Tibial artery (tissue), 4 donors: ENCODE measurements at regions not wholly inside any gene's neighbourhood (a gene's known extent, or its start where the extent isn't known, plus 50 kb on each side); places are given as distances from the start of the nearest gene placed in this dataset.
A peak's percentile ranks its signal among the peaks of the same experiment; 100 is the strongest.

Experiments used
- DNase-seq, 2 donors: peaks; one replicate each; pipeline ENCODE4 v3.0.0-alpha.2; 2019
- H3K27ac ChIP-seq, 2 donors: fragments of 200-600 bp; sonication (generic) in 1 of 2; 1 replicate in 1 of 2; 2 replicates in 1 of 2; pipeline ENCODE4 v1.5.1; 2018 to 2019; ENCODE audit warnings: mild to moderate bottlenecking in 1 of 2
- H3K27me3 ChIP-seq, 2 donors: fragments of 200-600 bp; sonication (generic) in 1 of 2; one replicate each; pipeline versions ENCODE4 v1.5.1 to v1.6.0; 2016 to 2019
- H3K36me3 ChIP-seq, 3 donors: fragments of 200-600 bp; sonication (generic) in 2 of 3; one replicate each; pipeline ENCODE4 v1.5.1; 2016 to 2019; ENCODE audit warnings: mild to moderate bottlenecking in 2 of 3
- H3K4me1 ChIP-seq, 4 donors: fragments of 200-600 bp; sonication (generic) in 2 of 4; 1 replicate in 3 of 4; 2 replicates in 1 of 4; pipeline ENCODE4 v1.5.1; 2016 to 2019
- H3K4me3 ChIP-seq, 2 donors: fragments of 200-600 bp; sonication (generic) in 1 of 2; 1 replicate in 1 of 2; 2 replicates in 1 of 2; pipeline ENCODE4 v1.5.1; 2018 to 2019; ENCODE audit warnings: mild to moderate bottlenecking in 2 of 2
- H3K9me3 ChIP-seq, 3 donors: fragments of 200-600 bp; sonication (generic) in 1 of 3; one replicate each; pipeline ENCODE4 v1.5.1; 2016 to 2019
- intact Hi-C: fragments of 100-400 bp; cut with DNase I; formaldehyde crosslinking; loops from one replicate; pipeline ENCODE4 v1.15.0; 2023; ENCODE audit warnings: low total_unique reads
- TF ChIP-seq, protein P1 (sequence below), 2 experiments: fragments of 200-600 bp in 1 of 2; fragments of 450-650 bp in 1 of 2; IDR thresholded peaks; one replicate each; pipeline ENCODE4 v1.5.1; 2017 to 2019; ENCODE audit warnings: antibody characterized with exemption in 2 of 2, mild to moderate bottlenecking in 1 of 2, moderate library complexity in 1 of 2

DNA sequence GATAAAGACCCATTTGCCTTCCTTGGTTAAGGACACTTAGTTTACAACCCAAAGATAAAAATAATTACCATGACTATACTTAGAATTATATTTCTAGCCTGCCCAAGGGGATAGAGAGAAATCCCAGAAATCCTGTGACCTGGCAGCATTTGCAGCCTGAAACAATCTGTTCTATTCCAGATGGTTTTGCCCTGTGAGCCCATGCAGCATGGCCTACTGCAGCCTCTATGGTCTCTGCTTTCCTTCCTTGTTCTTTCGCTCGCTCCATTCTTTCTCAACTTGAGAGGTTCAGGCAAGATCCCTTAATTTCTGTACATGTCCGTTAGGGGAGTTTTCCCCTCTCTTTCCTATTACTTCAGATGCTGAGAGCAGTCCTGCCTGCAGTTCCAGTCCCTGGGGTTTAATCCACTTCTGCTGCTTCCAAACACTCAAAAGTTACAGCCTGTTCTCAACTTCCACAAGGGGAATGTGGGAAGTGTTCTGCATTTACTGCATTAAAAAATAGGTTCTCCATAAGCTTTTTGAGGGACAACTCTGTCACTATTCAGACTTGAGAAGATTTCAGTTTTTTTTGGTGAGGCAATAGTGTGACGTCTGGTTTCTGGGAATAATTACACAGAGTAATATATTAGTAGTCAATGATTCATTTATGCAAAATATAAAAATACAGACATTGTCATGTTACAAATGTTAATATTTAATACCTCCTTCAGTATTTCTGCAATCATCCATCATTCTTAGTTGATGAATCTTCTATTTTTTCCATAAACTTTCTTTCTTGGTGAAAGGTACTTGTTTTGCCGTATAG, 80.3 kb downstream of the CDCA7 start:
- no peak overlapping the region for H3K4me3 ChIP-seq
- intact Hi-C loops: no loop called here
- H3K9me3 ChIP-seq: no peaks in the 10 kb centered on the region
- DNase-seq: no peak
- peaks cover 0 to 3% of the 10 kb centered on the region in 2 donors for H3K27me3 ChIP-seq
- TF ChIP-seq, protein P1, sequence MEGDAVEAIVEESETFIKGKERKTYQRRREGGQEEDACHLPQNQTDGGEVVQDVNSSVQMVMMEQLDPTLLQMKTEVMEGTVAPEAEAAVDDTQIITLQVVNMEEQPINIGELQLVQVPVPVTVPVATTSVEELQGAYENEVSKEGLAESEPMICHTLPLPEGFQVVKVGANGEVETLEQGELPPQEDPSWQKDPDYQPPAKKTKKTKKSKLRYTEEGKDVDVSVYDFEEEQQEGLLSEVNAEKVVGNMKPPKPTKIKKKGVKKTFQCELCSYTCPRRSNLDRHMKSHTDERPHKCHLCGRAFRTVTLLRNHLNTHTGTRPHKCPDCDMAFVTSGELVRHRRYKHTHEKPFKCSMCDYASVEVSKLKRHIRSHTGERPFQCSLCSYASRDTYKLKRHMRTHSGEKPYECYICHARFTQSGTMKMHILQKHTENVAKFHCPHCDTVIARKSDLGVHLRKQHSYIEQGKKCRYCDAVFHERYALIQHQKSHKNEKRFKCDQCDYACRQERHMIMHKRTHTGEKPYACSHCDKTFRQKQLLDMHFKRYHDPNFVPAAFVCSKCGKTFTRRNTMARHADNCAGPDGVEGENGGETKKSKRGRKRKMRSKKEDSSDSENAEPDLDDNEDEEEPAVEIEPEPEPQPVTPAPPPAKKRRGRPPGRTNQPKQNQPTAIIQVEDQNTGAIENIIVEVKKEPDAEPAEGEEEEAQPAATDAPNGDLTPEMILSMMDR (IDR thresholded peaks at IDR 0.05): no peak
- peak overlapping the region in 1 of 2 donors; percentile 45 for H3K27ac ChIP-seq
- H3K4me1 ChIP-seq: peaks cover 0 to 22% (median 0%) of the 10 kb centered on the region in 4 donors
- no peaks in the 10 kb centered on the region for H3K36me3 ChIP-seq

DNA sequence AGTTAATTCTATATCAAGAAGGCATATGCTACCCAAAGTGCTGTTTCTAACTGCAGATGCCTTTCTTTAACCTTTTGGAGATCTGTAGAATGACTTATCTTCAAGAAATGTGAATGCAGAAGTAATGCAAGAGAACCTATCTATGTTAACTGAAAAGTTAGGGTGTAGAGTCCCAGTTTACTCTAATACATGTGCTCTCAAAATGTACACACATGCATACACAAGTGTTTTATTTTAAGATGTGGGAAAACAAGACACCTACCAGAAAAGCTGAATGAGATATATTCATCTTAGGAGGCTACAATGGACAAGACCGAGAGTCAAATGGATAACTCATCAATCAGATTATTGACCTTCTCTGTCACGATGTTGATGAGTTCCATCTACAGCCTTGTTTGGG, 80.9 kb downstream of the CDCA7 start:
- H3K27me3 ChIP-seq: peaks cover 0 to 3% of the 10 kb centered on the region in 2 donors

DNA sequence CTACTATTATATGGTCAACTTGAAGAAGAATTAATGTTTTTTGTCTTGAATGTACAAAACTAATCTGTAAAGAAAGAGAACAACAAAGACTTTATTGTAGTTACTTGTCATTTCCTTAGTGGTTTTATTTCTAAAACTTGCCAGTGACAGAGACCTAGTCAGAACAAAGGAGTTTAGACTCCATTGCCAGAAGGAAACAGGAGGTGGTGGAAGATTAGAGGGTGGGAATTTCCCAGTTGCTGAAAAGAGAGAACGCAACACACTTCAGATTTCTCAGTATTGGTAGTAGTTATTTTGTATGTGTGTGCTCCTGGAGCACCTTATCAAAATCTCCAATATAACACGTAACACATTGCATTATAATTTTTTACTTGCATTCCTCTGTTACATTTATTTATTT, 81.4 kb downstream of the CDCA7 start:
- H3K4me1 ChIP-seq: peaks cover 0 to 22% (median 0%) of the 10 kb centered on the region in 4 donors
- peak overlapping the region in 1 of 2 donors; percentile 45 for H3K27ac ChIP-seq
- H3K36me3 ChIP-seq: no peaks in the 10 kb centered on the region
- H3K9me3 ChIP-seq: no peaks in the 10 kb centered on the region
- TF ChIP-seq, protein P1 (IDR thresholded peaks at IDR 0.05): no peak
- no peak for DNase-seq
- peaks cover 0 to 3% of the 10 kb centered on the region in 2 donors for H3K27me3 ChIP-seq
- H3K4me3 ChIP-seq: no peak overlapping the region
- intact Hi-C loops: no loop called here

More for the DNA sequence above, 80.9 kb downstream of the CDCA7 start:
- no peak for DNase-seq
- TF ChIP-seq, protein P1 (IDR thresholded peaks at IDR 0.05): no peak
- Histone ChIP-seq H3K36me3 (no peaks in the 10 kb centered on the region), H3K4me1 (peaks cover 0 to 22% (median 0%) of the 10 kb centered on the region in 4 donors), H3K4me3 (no peak overlapping the region), H3K9me3 (no peaks in the 10 kb centered on the region), H3K27ac (peak overlapping the region in 1 of 2 donors; percentile 45)
- intact Hi-C loops: no loop called here

DNA sequence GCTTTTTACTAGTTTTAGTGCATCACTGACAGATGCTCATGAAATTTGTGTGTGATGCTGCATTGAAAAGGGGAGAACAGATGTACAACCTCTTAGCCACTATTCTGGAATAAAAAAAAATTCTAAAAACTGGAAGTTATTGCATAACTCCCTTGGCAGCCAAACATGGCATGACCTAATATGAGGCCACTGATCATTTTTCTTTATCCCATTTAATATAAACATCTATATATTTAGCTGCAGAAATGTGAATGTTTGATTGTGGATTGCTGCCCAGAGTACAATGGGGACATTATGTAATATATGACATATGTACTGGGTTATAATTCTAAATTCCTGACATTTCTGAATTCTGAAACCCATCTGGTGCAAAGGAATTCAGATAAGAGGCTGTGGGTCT, 86.5 kb downstream of the CDCA7 start:
- DNase-seq: no peak
- Histone ChIP-seq H3K36me3 (no peaks in the 10 kb centered on the region), H3K27ac (no peak overlapping the region), H3K4me1 (no peaks in the 10 kb centered on the region), H3K27me3 (no peaks in the 10 kb centered on the region), H3K4me3 (no peak overlapping the region), H3K9me3 (no peaks in the 10 kb centered on the region)
- intact Hi-C loops: no loop called here
- TF ChIP-seq, protein P1 (IDR thresholded peaks at IDR 0.05): no peak

DNA sequence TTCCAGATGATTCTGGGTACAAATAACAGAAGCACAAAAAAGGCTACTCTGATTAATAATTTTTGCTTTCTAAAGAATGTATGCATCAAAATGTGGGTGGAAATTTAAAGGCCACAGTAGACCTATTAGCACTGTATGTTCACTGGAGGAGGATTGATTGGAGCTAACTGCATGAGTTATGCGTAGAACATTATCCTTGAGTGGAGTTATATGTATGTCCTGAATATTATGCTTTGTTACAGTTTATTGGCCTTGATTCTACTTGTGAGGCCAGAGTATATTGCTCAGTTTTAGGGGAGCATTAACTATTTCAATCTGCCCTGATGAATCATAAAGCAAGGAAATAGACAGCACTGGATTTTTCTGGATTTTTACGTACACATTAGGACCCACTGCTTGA, 87.9 kb downstream of the CDCA7 start:
- no peaks in the 10 kb centered on the region for H3K9me3 ChIP-seq
- TF ChIP-seq, protein P1 (IDR thresholded peaks at IDR 0.05): no peak
- no peaks in the 10 kb centered on the region for H3K4me1 ChIP-seq
- no peak for DNase-seq
- H3K27me3 ChIP-seq: no peaks in the 10 kb centered on the region
- no peak overlapping the region for H3K4me3 ChIP-seq
- H3K36me3 ChIP-seq: no peaks in the 10 kb centered on the region
- intact Hi-C loops: no loop called here
- H3K27ac ChIP-seq: no peak overlapping the region
